Ascending aorta (tissue), 2 donors: ENCODE measurements at regions not wholly inside any gene's neighbourhood (a gene's known extent, or its start where the extent isn't known, plus 50 kb on each side); places are given as distances from the start of the nearest gene placed in this dataset.

Source experiments
- DNase-seq, 2 donors: peaks; one replicate each; pipeline ENCODE4 v3.0.0-alpha.2; 2019; ENCODE audit warnings: low spot score in 2 of 2
- H3K27ac ChIP-seq, 2 donors: fragments of 200-600 bp; sonication (generic); one replicate each; pipeline ENCODE4 v1.5.1; 2016 to 2017; ENCODE audit warnings: mild to moderate bottlenecking in 1 of 2
- H3K27me3 ChIP-seq: fragments of 200-600 bp; sonication (generic); one replicate; pipeline ENCODE4 v1.5.1; 2017
- H3K36me3 ChIP-seq, 2 donors: fragments of 200-600 bp; sonication (generic); one replicate each; pipeline ENCODE4 v1.5.1; 2016
- H3K4me1 ChIP-seq, 2 donors: fragments of 200-600 bp; sonication (generic); one replicate each; pipeline ENCODE4 v1.5.1; 2016 to 2017; ENCODE audit warnings: mild to moderate bottlenecking in 1 of 2
- H3K4me3 ChIP-seq, 2 donors: fragments of 200-600 bp; sonication (generic); one replicate each; pipeline ENCODE4 v1.5.1; 2016 to 2017; ENCODE audit warnings: mild to moderate bottlenecking in 1 of 2
- H3K9me3 ChIP-seq, 2 donors: fragments of 200-600 bp; sonication (generic); one replicate each; pipeline ENCODE4 v1.5.1; 2016
- intact Hi-C: fragments of 100-400 bp; cut with DNase I; formaldehyde crosslinking; loops from one replicate; pipeline ENCODE4 v1.15.1; 2023
- TF ChIP-seq, protein P1 (sequence below), 3 experiments: fragments of 200-600 bp in 2 of 3; fragments of 450-650 bp in 1 of 3; sonication (generic) in 2 of 3; IDR thresholded peaks; one replicate each; pipeline ENCODE4 v1.5.1; 2016 to 2019; ENCODE audit warnings: antibody characterized with exemption in 3 of 3, mild to moderate bottlenecking in 1 of 3, moderate library complexity in 1 of 3

DNA sequence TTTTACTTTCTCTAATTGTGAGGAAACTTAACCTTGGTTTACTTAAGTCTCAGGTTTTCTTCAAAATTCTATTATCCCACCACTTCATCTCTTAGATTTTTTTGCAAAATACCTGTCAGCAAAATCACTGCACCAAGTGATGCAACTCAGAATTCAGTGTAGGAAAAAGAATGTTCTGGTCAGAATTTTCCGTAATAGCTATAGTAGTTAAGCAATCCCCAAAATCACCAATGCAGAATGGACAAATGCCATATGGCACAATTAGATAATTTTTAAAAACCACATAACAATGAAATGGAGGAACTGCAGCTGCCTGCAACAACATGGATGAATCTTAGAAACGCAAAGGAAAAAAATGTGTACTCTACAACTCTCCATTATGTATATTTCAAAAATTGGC lies 373.1 kb downstream of the NAF1 start:
- Histone ChIP-seq H3K36me3 (no peaks in the 10 kb centered on the region), H3K9me3 (no peaks in the 10 kb centered on the region), H3K4me3 (no peak overlapping the region), H3K27me3 (no peaks in the 10 kb centered on the region), H3K4me1 (no peaks in the 10 kb centered on the region), H3K27ac (no peak overlapping the region)
- no peak for DNase-seq
- intact Hi-C loops: no loop called here
- TF ChIP-seq, protein P1, sequence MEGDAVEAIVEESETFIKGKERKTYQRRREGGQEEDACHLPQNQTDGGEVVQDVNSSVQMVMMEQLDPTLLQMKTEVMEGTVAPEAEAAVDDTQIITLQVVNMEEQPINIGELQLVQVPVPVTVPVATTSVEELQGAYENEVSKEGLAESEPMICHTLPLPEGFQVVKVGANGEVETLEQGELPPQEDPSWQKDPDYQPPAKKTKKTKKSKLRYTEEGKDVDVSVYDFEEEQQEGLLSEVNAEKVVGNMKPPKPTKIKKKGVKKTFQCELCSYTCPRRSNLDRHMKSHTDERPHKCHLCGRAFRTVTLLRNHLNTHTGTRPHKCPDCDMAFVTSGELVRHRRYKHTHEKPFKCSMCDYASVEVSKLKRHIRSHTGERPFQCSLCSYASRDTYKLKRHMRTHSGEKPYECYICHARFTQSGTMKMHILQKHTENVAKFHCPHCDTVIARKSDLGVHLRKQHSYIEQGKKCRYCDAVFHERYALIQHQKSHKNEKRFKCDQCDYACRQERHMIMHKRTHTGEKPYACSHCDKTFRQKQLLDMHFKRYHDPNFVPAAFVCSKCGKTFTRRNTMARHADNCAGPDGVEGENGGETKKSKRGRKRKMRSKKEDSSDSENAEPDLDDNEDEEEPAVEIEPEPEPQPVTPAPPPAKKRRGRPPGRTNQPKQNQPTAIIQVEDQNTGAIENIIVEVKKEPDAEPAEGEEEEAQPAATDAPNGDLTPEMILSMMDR (IDR thresholded peaks at IDR 0.05): no peak

DNA sequence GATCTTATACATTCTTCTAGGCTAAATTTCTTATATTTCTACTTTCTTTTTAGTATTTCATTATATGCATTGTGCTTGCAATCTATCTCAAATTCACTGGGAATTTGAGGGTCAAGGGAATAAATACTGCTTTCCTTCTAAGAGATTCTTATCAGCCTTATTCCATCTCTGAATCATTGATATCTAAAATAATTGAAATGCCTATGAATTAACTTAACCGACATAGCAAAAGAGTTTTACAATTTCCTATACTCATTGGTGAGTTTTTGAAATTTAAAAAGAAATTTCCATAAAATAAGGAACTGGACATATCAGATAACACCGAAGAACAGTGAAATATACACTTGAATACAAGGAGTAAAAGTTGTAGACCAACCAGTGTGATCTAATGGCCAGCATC lies 373.7 kb downstream of the NAF1 start:
- TF ChIP-seq, protein P1 (IDR thresholded peaks at IDR 0.05): no peak
- intact Hi-C loops: no loop called here
- Histone ChIP-seq H3K4me3 (no peak overlapping the region), H3K27me3 (no peaks in the 10 kb centered on the region), H3K27ac (no peak overlapping the region), H3K4me1 (no peaks in the 10 kb centered on the region), H3K36me3 (no peaks in the 10 kb centered on the region), H3K9me3 (no peaks in the 10 kb centered on the region)
- DNase-seq: no peak

DNA sequence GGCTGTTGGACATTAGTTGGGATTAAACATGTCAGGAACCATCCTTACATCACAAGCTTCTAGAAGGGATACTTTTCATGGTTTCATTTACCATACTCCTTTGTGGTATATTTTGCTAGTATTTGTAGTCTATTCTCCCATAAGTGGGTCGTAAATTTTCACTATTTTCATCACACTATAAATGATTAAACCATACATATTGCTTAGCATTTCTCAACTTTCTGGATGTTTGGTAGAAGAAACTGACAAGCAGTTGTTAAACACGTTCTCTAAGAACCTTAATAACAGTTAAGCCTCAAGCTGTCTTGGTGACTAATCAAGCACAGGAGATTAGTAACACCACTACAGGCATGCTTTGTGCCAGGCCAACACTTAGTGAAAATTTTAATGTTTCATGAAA lies 375.5 kb downstream of the NAF1 start:
- TF ChIP-seq, protein P1 (IDR thresholded peaks at IDR 0.05): no peak

DNA sequence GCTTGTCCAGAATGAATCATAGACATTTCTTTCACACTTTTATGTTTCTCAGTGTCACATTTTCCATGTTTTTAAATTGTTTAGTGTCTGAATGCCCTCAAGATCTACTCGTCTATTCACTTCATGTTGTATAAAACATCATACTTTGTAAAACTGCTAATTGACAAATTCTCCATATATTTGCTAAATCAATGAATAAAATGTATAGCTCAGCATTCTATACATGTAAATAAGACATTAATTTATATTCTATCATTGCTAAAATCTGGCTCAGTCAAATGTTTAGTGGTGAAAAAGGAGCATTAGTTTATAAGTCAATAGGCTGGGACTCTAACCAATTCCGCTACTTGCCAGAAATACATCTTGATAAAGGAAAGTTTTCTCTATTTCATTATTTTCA lies 379.6 kb downstream of the NAF1 start:
- intact Hi-C loops: no loop called here
- H3K9me3 ChIP-seq: no peaks in the 10 kb centered on the region
- H3K27ac ChIP-seq: no peak overlapping the region
- H3K4me1 ChIP-seq: no peaks in the 10 kb centered on the region
- no peaks in the 10 kb centered on the region for H3K27me3 ChIP-seq
- H3K36me3 ChIP-seq: no peaks in the 10 kb centered on the region
- no peak for DNase-seq
- H3K4me3 ChIP-seq: no peak overlapping the region
- TF ChIP-seq, protein P1 (IDR thresholded peaks at IDR 0.05): no peak

More for the DNA sequence above, 375.5 kb downstream of the NAF1 start:
- no peaks in the 10 kb centered on the region for H3K27me3 ChIP-seq
- no peak overlapping the region for H3K4me3 ChIP-seq
- no peaks in the 10 kb centered on the region for H3K36me3 ChIP-seq
- H3K9me3 ChIP-seq: no peaks in the 10 kb centered on the region
- intact Hi-C loops: no loop called here
- no peak for DNase-seq
- no peak overlapping the region for H3K27ac ChIP-seq
- no peaks in the 10 kb centered on the region for H3K4me1 ChIP-seq

DNA sequence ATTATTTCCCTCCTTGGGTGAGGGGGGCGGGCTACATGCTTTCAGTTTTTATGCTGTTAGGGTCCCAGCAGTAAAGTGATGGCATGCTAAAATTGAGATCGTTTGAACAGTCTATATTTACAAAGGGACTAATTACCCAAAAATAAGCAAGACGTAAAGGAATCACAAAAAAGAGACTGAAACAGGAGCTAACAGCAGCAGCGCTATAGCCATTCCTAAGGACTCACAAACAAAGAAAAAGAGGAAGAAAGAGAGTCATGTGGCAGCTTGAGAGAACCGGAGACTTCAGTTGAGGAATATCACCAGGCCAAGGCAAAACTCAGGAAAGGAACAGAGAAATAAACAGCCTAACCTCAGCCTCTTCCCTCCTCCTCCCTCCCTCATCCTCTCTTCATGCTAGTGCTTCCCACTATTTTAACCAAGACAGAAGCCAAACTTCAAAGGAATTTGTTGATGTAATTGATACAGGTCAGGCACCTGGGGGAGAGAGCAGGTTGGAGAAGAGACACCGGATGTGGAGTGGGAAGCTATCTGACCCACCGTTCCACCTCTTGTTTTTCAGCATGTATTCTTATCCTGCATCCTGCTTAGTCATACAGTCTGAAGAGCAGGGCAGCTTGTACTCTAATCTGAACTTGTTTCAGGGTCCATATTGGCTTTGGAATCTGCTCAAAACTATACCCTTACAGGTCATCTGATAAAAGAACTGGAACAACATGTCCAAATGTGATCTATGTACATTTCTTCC lies 383.7 kb downstream of the NAF1 start:
- intact Hi-C loops: no loop called here
- Histone ChIP-seq H3K36me3 (no peaks in the 10 kb centered on the region), H3K4me1 (no peaks in the 10 kb centered on the region), H3K27me3 (no peaks in the 10 kb centered on the region), H3K27ac (no peak overlapping the region), H3K4me3 (no peak overlapping the region), H3K9me3 (no peaks in the 10 kb centered on the region)
- DNase-seq: no peak
- TF ChIP-seq, protein P1 (IDR thresholded peaks at IDR 0.05): no peak
